G401 (cell line): ENCODE measurements at regions not wholly inside any gene's neighbourhood (a gene's known extent, or its start where the extent isn't known, plus 50 kb on each side); places are given as distances from the start of the nearest gene placed in this dataset.

Source experiments
- DNase-seq: peaks from one replicate; pipeline ENCODE4 v3.0.0-alpha.2; 2015; ENCODE audit warnings: low spot score
- in situ Hi-C: cut with HindIII; loops from 2 replicates; pipeline ENCODE4 v1.10.0; 2016; ENCODE audit warnings: low sequenced_read_pairs, mixed read lengths

DNA sequence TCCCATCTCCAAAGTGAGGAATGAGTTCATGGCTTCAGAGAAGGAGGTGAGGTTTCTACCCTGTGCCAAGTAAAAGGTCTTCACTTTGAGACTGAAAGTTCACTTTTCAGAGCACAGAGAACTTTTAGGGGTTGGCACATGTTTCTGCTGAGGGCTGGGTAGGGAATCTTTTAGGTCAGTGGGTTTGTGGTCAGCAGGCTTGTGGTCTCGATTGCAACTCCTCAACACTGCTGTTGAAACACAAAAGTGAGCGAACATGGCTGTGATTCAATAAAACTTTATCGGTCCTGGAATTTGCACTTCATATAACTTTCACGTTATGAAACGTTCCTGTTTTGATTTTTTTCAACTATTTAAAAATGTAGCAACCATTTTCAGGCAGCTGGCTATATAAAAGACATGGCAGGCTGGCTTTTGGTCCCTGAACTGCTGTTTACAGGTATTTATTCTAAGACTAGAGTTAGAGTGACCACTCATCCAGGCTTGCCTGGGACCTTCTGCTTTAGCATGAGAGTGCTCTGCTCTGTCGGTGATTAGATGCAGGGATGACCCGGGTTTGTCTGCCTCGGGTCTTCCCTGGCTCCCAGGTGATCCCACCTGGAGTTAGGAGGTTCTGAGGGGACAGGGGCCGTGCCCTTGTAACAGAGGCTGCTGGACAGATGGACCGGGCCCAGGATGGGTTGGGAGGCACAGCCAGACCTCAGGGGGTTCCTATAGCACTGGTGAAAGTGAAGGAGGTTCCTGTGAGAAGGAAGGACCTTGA lies 62.7 kb upstream of the TAF1B start:
- in situ Hi-C loops: no loop called here
- DNase-seq: no peak

DNA sequence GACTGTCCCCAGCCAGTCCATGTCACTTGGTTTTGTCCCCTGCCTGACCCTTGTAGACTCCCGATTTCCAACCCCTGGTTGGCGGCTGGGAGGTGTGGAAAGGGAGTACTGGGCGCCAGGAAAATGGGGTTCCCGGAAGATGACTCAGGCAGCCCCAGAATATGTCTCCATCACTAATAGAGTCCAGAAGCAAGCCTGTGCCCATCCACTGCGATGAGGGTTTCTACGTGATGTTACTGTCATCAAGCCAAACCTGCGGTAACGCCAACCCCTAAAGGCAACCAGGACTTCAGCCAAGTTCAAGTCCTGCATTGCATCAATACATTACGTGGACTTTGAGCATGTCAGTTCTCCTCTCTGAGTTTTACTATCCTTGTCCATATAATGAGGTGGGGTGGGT lies 62.0 kb upstream of the TAF1B start:
- in situ Hi-C loops: no loop called here
- no peak for DNase-seq

DNA sequence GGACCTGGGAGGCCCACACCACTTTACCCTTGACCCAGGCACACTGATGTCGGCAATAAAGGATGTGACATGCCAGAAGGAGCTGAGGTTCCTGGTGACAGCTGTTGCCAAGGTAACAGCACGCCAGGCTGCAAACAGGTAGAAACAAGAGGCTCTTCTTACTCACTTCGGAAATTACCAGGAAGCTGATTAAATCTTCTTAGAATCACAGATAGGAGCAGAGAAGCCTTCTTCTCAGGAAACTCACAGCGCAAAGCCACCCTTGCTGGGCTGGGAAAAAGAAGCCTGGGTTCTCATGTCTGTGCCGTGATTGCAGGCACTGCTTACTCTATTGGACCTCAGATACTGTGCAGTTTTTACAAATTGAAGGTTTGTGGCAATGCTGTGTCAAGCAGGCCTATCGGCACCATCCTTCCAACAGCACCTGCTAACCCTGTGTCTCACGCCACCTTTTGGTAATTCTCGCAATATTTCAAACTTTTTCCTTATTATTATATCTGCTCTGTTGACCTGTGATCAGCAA lies 61.0 kb upstream of the TAF1B start:
- peak; percentile 75 for DNase-seq
- in situ Hi-C loops: no loop called here

GRCh38 chr2:9789371-9789770 lies 53.9 kb upstream of the TAF1B start:
- in situ Hi-C loops: no loop called here

GRCh38 chr2:9790702-9791225 lies 52.5 kb upstream of the TAF1B start:
- no peak for DNase-seq
- in situ Hi-C loops: no loop called here

More at GRCh38 chr2:9789371-9789770, 53.9 kb upstream of the TAF1B start:
- DNase-seq: no peak

- in situ Hi-C loops: no loop called here
Measured at GRCh38 chr2:9791711-9792110, 51.6 kb upstream of the TAF1B start.

DNA sequence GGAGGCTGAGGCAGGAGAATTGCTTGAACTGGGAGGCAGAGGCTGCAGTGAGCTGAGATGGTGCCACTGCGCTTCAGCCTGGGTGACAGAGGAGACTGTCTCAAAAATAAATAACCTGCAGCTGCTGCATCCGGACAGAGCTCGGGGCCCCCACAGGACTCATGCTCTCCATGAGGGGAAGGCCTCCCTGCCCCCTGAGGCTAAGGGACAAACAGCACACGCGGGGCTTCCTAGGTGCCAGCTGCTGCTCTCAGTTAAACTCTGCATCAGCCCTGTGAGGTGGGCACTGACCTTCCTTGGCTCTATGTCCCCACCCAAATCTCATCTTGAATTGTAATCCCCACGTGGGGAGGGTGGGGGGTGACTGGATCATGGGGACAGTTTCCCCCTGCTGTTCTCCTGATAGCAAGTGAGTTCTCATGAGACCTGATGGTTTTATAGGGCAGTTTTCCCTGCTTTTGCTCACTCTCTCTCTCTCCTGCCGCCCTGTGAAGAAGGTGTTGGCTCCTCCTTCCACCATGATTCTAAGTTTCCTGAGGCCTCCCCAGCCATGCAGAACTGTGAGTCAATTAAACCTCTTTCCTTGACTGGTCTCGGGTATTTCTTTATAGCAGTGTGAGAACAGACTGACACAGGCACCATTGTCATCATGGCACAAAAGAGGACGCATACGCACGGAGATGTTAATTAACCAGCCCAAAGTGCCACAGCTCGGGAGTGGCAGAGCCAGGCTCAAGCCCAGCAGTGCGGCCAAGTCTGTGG lies 49.9 kb upstream of the TAF1B start:
- DNase-seq: no peak
- in situ Hi-C loops: no loop called here

More at GRCh38 chr2:9791711-9792110, 51.6 kb upstream of the TAF1B start:
- DNase-seq: no peak
